H9 (cell line): ENCODE measurements at regions not wholly inside any gene's neighbourhood (a gene's known extent, or its start where the extent isn't known, plus 50 kb on each side); places are given as distances from the start of the nearest gene placed in this dataset.

Source experiments
- DNase-seq: peaks from one replicate; pipeline ENCODE4 v3.0.0-alpha.2; 2017
- H2AFZ ChIP-seq: one replicate; pipeline ENCODE4 v1.6.1; 2013; ENCODE audit warnings: mild to moderate bottlenecking, low read length, control low read depth, moderate library complexity
- H2AK5ac ChIP-seq: 2 replicates; pipeline ENCODE4 v1.6.1; 2013; ENCODE audit warnings: low read length, control low read depth, mixed read lengths; ENCODE audit not compliant: insufficient read length
- H2BK120ac ChIP-seq: one replicate; pipeline ENCODE4 v1.6.1; 2013; ENCODE audit warnings: low read depth, mild to moderate bottlenecking, low read length, control low read depth, inconsistent platforms; ENCODE audit not compliant: poor library complexity, severe bottlenecking
- H2BK12ac ChIP-seq: 2 replicates; pipeline ENCODE4 v1.6.1; 2013; ENCODE audit warnings: low read length, control low read depth, mixed read lengths, low read depth; ENCODE audit not compliant: insufficient read length
- H2BK15ac ChIP-seq: 2 replicates; pipeline ENCODE4 v1.6.1; 2013; ENCODE audit warnings: low read depth, low read length, control low read depth
- H2BK20ac ChIP-seq: one replicate; pipeline ENCODE4 v1.6.1; 2013; ENCODE audit warnings: low read depth, mild to moderate bottlenecking, low read length, control low read depth, inconsistent platforms; ENCODE audit not compliant: poor library complexity, severe bottlenecking
- H2BK5ac ChIP-seq: 2 replicates; pipeline ENCODE4 v1.6.1; 2013; ENCODE audit warnings: low read length, control low read depth, mixed read lengths; ENCODE audit not compliant: insufficient read length
- H3K14ac ChIP-seq: 2 replicates; pipeline ENCODE4 v1.6.1; 2013; ENCODE audit warnings: low read length, control low read depth; ENCODE audit not compliant: insufficient read depth
- H3K18ac ChIP-seq: 2 replicates; pipeline ENCODE4 v1.6.1; 2013; ENCODE audit warnings: low read depth, mild to moderate bottlenecking, mixed read lengths, low read length, control low read depth; ENCODE audit not compliant: insufficient read length
- H3K23ac ChIP-seq: 2 replicates; pipeline ENCODE4 v1.6.1; 2013; ENCODE audit warnings: low read length, control low read depth, mixed read lengths, low read depth; ENCODE audit not compliant: insufficient read length
- H3K23me2 ChIP-seq: 2 replicates; pipeline ENCODE4 v1.6.1; 2013; ENCODE audit warnings: low read depth, mild to moderate bottlenecking, mixed read lengths, low read length, control low read depth; ENCODE audit not compliant: insufficient read length, poor library complexity, severe bottlenecking
- H3K27ac ChIP-seq: 2 replicates; pipeline ENCODE4 v1.5.1; 2013; ENCODE audit warnings: low read length, control low read depth, mixed read lengths, low read depth; ENCODE audit not compliant: insufficient read length
- H3K27me3 ChIP-seq: 2 replicates; pipeline ENCODE4 v1.6.1; 2013; ENCODE audit warnings: low read length, control low read depth, inconsistent platforms; ENCODE audit not compliant: insufficient read depth
- H3K4ac ChIP-seq: 2 replicates; pipeline ENCODE4 v1.6.1; 2013; ENCODE audit warnings: low read depth, mild to moderate bottlenecking, control low read depth, inconsistent platforms, low read length, moderate library complexity
- H3K4me1 ChIP-seq: 2 replicates; pipeline ENCODE4 v1.6.1; 2013; ENCODE audit warnings: low read length, control low read depth, inconsistent platforms; ENCODE audit not compliant: insufficient read depth
- H3K4me2 ChIP-seq: 2 replicates; pipeline ENCODE4 v1.6.1; 2013; ENCODE audit warnings: low read length, control low read depth, mixed read lengths; ENCODE audit not compliant: insufficient read length, insufficient read depth
- H3K56ac ChIP-seq: 2 replicates; pipeline ENCODE4 v1.6.1; 2013; ENCODE audit warnings: low read depth, mild to moderate bottlenecking, mixed read lengths, low read length, control low read depth; ENCODE audit not compliant: insufficient read length
- H3K79me1 ChIP-seq: 2 replicates; pipeline ENCODE4 v1.6.1; 2013; ENCODE audit warnings: low read depth, mild to moderate bottlenecking, moderate library complexity, low read length, control low read depth, inconsistent platforms; ENCODE audit not compliant: insufficient read depth, poor library complexity, severe bottlenecking
- H3K79me2 ChIP-seq: 2 replicates; pipeline ENCODE4 v1.6.1; 2013; ENCODE audit warnings: low read length, control low read depth, inconsistent platforms; ENCODE audit not compliant: insufficient read depth
- H3K9ac ChIP-seq: 2 replicates; pipeline ENCODE4 v1.6.1; 2013; ENCODE audit warnings: low read length, control low read depth, mixed read lengths; ENCODE audit not compliant: insufficient read length; ENCODE audit errors: extremely low read depth
- H3K9me3 ChIP-seq: one replicate; pipeline ENCODE4 v1.6.1; 2013; ENCODE audit warnings: low read depth, low read length, inconsistent platforms; ENCODE audit not compliant: control insufficient read depth
- H3T11ph ChIP-seq: one replicate; pipeline ENCODE4 v1.6.1; 2013; ENCODE audit warnings: mild to moderate bottlenecking, low read length, control low read depth, inconsistent platforms
- H4K20me1 ChIP-seq: one replicate; pipeline ENCODE4 v1.6.1; 2013; ENCODE audit not compliant: control insufficient read depth, insufficient read length, insufficient read depth
- H4K5ac ChIP-seq: 2 replicates; pipeline ENCODE4 v1.6.1; 2013; ENCODE audit warnings: low read depth, mild to moderate bottlenecking, mixed read lengths, low read length, control low read depth; ENCODE audit not compliant: insufficient read length
- H4K8ac ChIP-seq: replicated peaks from 2 replicates; pipeline ENCODE4 v1.6.1; 2013; ENCODE audit warnings: low read length, control low read depth, mixed read lengths, low read depth; ENCODE audit not compliant: insufficient read length
- H4K91ac ChIP-seq: 2 replicates; pipeline ENCODE4 v1.6.1; 2013; ENCODE audit warnings: low read depth, mild to moderate bottlenecking, moderate library complexity, mixed read lengths, low read length, control low read depth; ENCODE audit not compliant: insufficient read length
- H3K27ac Mint-ChIP-seq, 3 experiments: 2 replicates in 2 of 3; 3 replicates in 1 of 3; pipeline ENCODE4 v1.8.0; 2020 to 2021; ENCODE audit warnings: mixed read lengths in 3 of 3, mild to moderate bottlenecking in 1 of 3, moderate library complexity in 1 of 3
- H3K27me3 Mint-ChIP-seq: 2 replicates; pipeline ENCODE4 v1.8.0; 2021; ENCODE audit warnings: low read depth, mild to moderate bottlenecking, moderate library complexity, mixed read lengths
- H3K36me3 Mint-ChIP-seq, 3 experiments: 2 replicates in 2 of 3; 3 replicates in 1 of 3; pipeline ENCODE4 v1.8.0; 2020 to 2021; ENCODE audit warnings: low read depth in 3 of 3, mixed read lengths in 3 of 3; ENCODE audit not compliant: insufficient read depth in 1 of 3
- H3K4me1 Mint-ChIP-seq, 2 experiments: 2 replicates each; pipeline ENCODE4 v1.8.0; 2020; ENCODE audit warnings: mixed read lengths in 2 of 2
- H3K4me3 Mint-ChIP-seq, 2 experiments: 2 replicates in 1 of 2; 3 replicates in 1 of 2; pipeline ENCODE4 v1.8.0; 2020 to 2021; ENCODE audit warnings: mild to moderate bottlenecking in 2 of 2, mixed read lengths in 2 of 2, moderate library complexity in 1 of 2
- H3K9me3 Mint-ChIP-seq, 2 experiments: 2 replicates in 1 of 2; 3 replicates in 1 of 2; pipeline ENCODE4 v1.8.0; 2020; ENCODE audit warnings: mild to moderate bottlenecking in 2 of 2, mixed read lengths in 2 of 2, moderate library complexity in 1 of 2
- WGBS: extraction: QIAGEN DNeasy Blood & Tissue Kit; methylation state at CpG from one replicate; pipeline ENCODE4 v1.1.7; 2013; ENCODE audit warnings: missing lambda C conversion rate, low lambda C conversion rate, mixed read lengths; ENCODE audit not compliant: insufficient read length; ENCODE audit errors: extremely low coverage; 5-methylcytosine and 5-hydroxymethylcytosine counted together
- TF ChIP-seq, protein P1 (sequence below): fragments of 200-600 bp; sonication (generic); conservative IDR thresholded peaks from 3 replicates; pipeline ENCODE4 v1.8.0; 2021; ENCODE audit warnings: antibody characterized with exemption, mild to moderate bottlenecking

DNA sequence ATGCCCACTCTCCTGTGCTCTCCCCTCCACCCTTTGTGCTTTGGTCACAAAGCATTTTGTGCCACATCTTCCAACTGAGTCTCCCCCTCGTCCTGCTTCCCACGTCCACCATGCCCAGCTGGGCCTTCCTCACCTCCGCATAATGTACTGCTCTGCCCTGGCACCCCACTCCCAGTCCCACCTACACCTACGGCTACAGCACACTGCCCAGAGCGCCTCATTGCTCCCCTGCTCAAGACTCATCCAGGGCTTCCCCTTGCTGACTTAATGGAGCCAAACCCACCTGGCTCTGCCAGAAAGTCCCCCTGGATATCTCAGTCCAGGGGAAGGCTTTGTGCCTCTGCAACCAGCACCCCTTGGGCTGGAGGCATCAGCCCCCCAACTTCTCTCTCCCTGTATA lies 299.2 kb upstream of the ZMIZ1 start:
- peaks cover 3 to 10% of the 10 kb centered on the region in 2 experiments; a peak in 3 of 4 replicates for H3K4me1 Mint-ChIP-seq
- DNase-seq = no peak
- no peak overlapping the region for H2BK120ac ChIP-seq
- H3K4me1 ChIP-seq = no peaks in the 10 kb centered on the region
- no peak overlapping the region for H2AK5ac ChIP-seq
- H3T11ph ChIP-seq = no peak overlapping the region
- H2AFZ ChIP-seq = no peak overlapping the region
- no peak overlapping the region for H2BK12ac ChIP-seq
- H3K4ac ChIP-seq = no peak overlapping the region
- no peak overlapping the region for H3K18ac ChIP-seq
- no peak overlapping the region for H2BK5ac ChIP-seq
- H3K4me2 ChIP-seq = no peak overlapping the region
- H3K27me3 ChIP-seq = no peaks in the 10 kb centered on the region
- no peaks in the 10 kb centered on the region for H3K23me2 ChIP-seq
- H2BK15ac ChIP-seq = no peak overlapping the region
- no peak overlapping the region for H3K9ac ChIP-seq
- H4K8ac ChIP-seq = no peak overlapping the region
- H3K79me2 ChIP-seq = no peaks in the 10 kb centered on the region
- no peak overlapping the region for H2BK20ac ChIP-seq
- no peaks in the 10 kb centered on the region; a peak in 1 of 7 replicates for H3K36me3 Mint-ChIP-seq
- WGBS = no CpG with 5 or more reads among the region's 5 CpGs
- H4K5ac ChIP-seq = no peak overlapping the region
- H3K56ac ChIP-seq = no peak overlapping the region
- no peak overlapping the region for H3K4me3 Mint-ChIP-seq
- no peak overlapping the region for H3K23ac ChIP-seq
- H3K9me3 Mint-ChIP-seq = no peaks in the 10 kb centered on the region
- H4K91ac ChIP-seq = no peak overlapping the region
- no peak overlapping the region; a peak in 1 of 7 replicates for H3K27ac Mint-ChIP-seq
- no peak overlapping the region for H3K27ac ChIP-seq
- TF ChIP-seq, protein P1, sequence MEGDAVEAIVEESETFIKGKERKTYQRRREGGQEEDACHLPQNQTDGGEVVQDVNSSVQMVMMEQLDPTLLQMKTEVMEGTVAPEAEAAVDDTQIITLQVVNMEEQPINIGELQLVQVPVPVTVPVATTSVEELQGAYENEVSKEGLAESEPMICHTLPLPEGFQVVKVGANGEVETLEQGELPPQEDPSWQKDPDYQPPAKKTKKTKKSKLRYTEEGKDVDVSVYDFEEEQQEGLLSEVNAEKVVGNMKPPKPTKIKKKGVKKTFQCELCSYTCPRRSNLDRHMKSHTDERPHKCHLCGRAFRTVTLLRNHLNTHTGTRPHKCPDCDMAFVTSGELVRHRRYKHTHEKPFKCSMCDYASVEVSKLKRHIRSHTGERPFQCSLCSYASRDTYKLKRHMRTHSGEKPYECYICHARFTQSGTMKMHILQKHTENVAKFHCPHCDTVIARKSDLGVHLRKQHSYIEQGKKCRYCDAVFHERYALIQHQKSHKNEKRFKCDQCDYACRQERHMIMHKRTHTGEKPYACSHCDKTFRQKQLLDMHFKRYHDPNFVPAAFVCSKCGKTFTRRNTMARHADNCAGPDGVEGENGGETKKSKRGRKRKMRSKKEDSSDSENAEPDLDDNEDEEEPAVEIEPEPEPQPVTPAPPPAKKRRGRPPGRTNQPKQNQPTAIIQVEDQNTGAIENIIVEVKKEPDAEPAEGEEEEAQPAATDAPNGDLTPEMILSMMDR = no peak
- no peaks in the 10 kb centered on the region for H4K20me1 ChIP-seq
- no peaks in the 10 kb centered on the region for H3K79me1 ChIP-seq
- H3K14ac ChIP-seq = no peak overlapping the region
- H3K9me3 ChIP-seq = no peaks in the 10 kb centered on the region
- peaks cover 14% of the 10 kb centered on the region for H3K27me3 Mint-ChIP-seq
